Small intestine (tissue), 7 donors: ENCODE measurements at regions not wholly inside any gene's neighbourhood (a gene's known extent, or its start where the extent isn't known, plus 50 kb on each side); places are given as distances from the start of the nearest gene placed in this dataset.

Source experiments
- DNase-seq, 2 donors: peaks; one replicate each; pipeline versions ENCODE4 v3.0.0 to v3.0.0-alpha.2; 2013
- FAIRE-seq: peaks from 2 replicates; lab custom pipeline; 2012; peaks lifted over from hg19 to GRCh38; lab: Jason Lieb, UNC
- H3K27ac ChIP-seq, 3 donors: one replicate each; pipeline ENCODE4 v1.5.1; 2013; ENCODE audit warnings: low read length in 2 of 3, mild to moderate bottlenecking in 2 of 3, control low read depth in 1 of 3, inconsistent platforms in 1 of 3, low read depth in 1 of 3, moderate library complexity in 1 of 3
- H3K27me3 ChIP-seq, 3 donors: one replicate each; pipeline ENCODE4 v1.6.1; 2013; ENCODE audit warnings: low read length in 3 of 3, inconsistent platforms in 1 of 3; ENCODE audit not compliant: control insufficient read depth in 3 of 3, insufficient read depth in 3 of 3
- H3K36me3 ChIP-seq, 3 donors: one replicate each; pipeline ENCODE4 v1.6.1; 2013; ENCODE audit warnings: low read length in 3 of 3, inconsistent platforms in 1 of 3, low read depth in 1 of 3, mild to moderate bottlenecking in 1 of 3, moderate library complexity in 1 of 3; ENCODE audit not compliant: control insufficient read depth in 3 of 3, insufficient read depth in 2 of 3
- H3K4me1 ChIP-seq, 3 donors: one replicate each; pipeline ENCODE4 v1.6.1; 2013; ENCODE audit warnings: low read length in 2 of 3, inconsistent platforms in 1 of 3, low read depth in 1 of 3, mild to moderate bottlenecking in 1 of 3, moderate library complexity in 1 of 3; ENCODE audit not compliant: control insufficient read depth in 3 of 3, insufficient read depth in 2 of 3
- H3K4me3 ChIP-seq, 3 donors: one replicate each; pipeline ENCODE4 v1.5.1; 2013; ENCODE audit warnings: low read length in 3 of 3, control low read depth in 1 of 3, inconsistent platforms in 1 of 3, low read depth in 1 of 3, mild to moderate bottlenecking in 1 of 3, moderate library complexity in 1 of 3
- H3K9me3 ChIP-seq, 2 donors: one replicate each; pipeline ENCODE4 v1.6.1; 2013; ENCODE audit warnings: low read depth in 1 of 2, low read length in 1 of 2; ENCODE audit not compliant: control insufficient read depth in 2 of 2, insufficient read depth in 1 of 2
- WGBS, 3 donors: extraction: QIAGEN DNeasy Blood & Tissue Kit; methylation state at CpG; one replicate each; pipeline ENCODE4 v1.1.7; 2013; 5-methylcytosine and 5-hydroxymethylcytosine counted together
- donor health status: healthy with polysubstance abuse.
- donor health status: control.
- donor health status: control.
- donor health status: Bipolar disorder and iron deficiency.
- donor health status: healthy.

DNA sequence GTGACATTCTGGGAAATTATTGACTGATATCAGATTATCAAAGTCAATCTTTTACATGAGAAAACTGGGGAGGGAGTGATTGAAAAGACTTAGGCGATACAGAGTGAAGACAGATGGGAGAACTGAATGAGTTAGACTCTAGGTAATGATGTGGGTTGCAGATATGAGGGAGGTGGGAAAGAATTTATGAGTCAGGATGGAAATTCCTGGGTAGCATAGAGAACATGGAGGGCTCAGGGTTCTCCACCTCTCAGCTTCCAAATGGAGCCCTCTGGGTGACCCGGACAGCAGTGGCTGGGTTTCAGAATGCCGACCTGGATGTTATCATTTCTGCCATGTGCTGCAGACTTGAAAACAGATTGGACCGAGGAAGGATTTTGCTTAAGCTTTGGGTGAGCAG lies 75.4 kb upstream of the SHB start:
- Histone ChIP-seq H3K27me3 (peaks cover 0 to 9% (median 0%) of the 10 kb centered on the region in 3 donors), H3K4me1 (no peaks in the 10 kb centered on the region), H3K27ac (no peak overlapping the region), H3K9me3 (peaks cover 0 to 4% of the 10 kb centered on the region in 2 donors), H3K36me3 (no peaks in the 10 kb centered on the region), H3K4me3 (no peak overlapping the region)
- FAIRE-seq (no peak), DNase-seq (no peak)
- 38 to 65% (median 59%) methylated on average over 4 of the region's 4 CpGs for WGBS, 3 donors

DNA sequence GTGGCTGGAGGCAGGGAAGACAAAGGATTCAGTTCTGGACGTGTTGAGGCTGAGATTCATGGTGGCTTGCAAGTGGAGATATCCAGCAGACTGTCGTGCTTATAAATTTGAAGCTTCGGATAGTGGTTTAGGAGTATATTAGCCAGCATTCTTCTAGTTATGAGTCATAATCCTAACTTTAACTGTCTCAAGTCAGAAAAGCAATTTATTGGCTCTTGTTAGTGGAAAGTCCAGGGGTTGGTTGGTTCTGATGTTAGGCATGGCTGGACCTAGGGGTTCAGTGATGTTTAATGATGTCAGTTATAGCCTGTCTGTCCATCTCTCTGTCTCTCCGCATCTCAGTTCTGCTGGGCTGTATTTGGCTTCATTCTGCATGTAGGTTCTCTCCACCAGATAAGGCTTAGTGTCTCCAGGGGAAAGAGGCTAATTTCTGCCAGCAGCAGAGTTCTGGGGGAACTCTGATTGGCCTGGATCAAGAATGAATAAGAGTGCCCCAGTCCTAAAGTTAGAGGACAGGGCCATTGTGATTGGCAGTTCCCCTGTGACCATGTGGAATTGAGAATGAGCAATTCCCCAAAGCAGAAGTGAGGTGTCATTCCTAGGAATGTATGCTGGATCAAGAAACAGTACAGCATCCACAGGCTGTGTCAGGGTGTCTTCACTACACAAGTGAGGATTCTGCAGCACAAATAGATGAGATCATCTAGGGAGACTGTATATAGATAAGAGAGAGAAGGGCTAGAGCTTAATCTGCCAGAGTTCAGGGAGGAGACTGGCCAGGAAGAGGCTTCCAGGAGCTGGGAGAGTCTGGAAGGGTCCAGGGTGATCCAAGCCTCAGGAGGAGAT lies 72.9 kb upstream of the SHB start:
- no peak for DNase-seq
- Histone ChIP-seq H3K36me3 (no peaks in the 10 kb centered on the region), H3K4me3 (no peak overlapping the region), H3K27ac (no peak overlapping the region), H3K4me1 (no peaks in the 10 kb centered on the region), H3K9me3 (peaks cover 0 to 4% of the 10 kb centered on the region in 2 donors), H3K27me3 (peaks cover 0 to 9% (median 0%) of the 10 kb centered on the region in 3 donors)
- FAIRE-seq: no peak
- WGBS, 3 donors: 37 to 40% (median 38%) methylated on average over 4 of the region's 4 CpGs

- Histone ChIP-seq H3K27me3 (peaks cover 0 to 9% (median 0%) of the 10 kb centered on the region in 3 donors), H3K36me3 (no peaks in the 10 kb centered on the region), H3K4me1 (no peaks in the 10 kb centered on the region), H3K9me3 (no peaks in the 10 kb centered on the region), H3K4me3 (no peak overlapping the region), H3K27ac (no peak overlapping the region)
- FAIRE-seq (no peak), DNase-seq (no peak)
- WGBS, 3 donors: 53 to 61% (median 58%) methylated on average over 4 of the region's 4 CpGs
Observed at GRCh38 chr9:38138276-38138675, 69.2 kb upstream of the SHB start.

DNA sequence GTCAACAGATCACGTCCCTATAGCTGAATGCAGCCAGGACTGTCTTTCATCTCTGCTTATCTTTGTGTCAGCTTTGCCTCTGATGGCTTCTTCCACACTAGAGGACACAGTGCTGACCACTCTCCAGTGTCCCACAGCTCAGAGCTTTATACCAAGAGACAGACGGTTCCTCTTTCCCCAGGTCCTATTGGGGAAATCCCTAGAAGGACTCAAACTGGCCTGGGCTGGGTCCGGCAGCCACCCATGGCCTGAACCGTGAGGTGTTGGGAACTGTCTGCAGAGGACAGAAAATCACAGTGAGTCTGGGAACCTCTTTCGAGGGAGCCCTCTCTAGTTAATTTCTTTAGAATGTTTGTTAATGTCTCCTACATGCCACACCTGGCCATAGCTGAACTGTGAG lies 68.3 kb upstream of the SHB start:
- Histone ChIP-seq H3K4me3 (no peak overlapping the region), H3K36me3 (no peaks in the 10 kb centered on the region), H3K27ac (no peak overlapping the region), H3K27me3 (peaks cover 0 to 9% (median 0%) of the 10 kb centered on the region in 3 donors), H3K4me1 (no peaks in the 10 kb centered on the region), H3K9me3 (no peaks in the 10 kb centered on the region)
- FAIRE-seq: no peak
- DNase-seq: no peak
- 82 to 86% (median 84%) methylated on average over 5 of the region's 5 CpGs for WGBS, 3 donors

- no peaks in the 10 kb centered on the region for H3K4me1 ChIP-seq
- H3K36me3 ChIP-seq: no peaks in the 10 kb centered on the region
- FAIRE-seq (no peak), DNase-seq (no peak)
- 81 to 93% (median 82%) methylated on average over 2 of the region's 2 CpGs for WGBS, 3 donors
- H3K27me3 ChIP-seq: peaks cover 0 to 9% (median 0%) of the 10 kb centered on the region in 3 donors
- no peaks in the 10 kb centered on the region for H3K9me3 ChIP-seq
- H3K27ac ChIP-seq: no peak overlapping the region
- H3K4me3 ChIP-seq: no peak overlapping the region
Observed at GRCh38 chr9:38136386-38136785, 67.4 kb upstream of the SHB start.

- Histone ChIP-seq H3K9me3 (no peaks in the 10 kb centered on the region), H3K4me1 (peaks cover 0 to 5% (median 0%) of the 10 kb centered on the region in 3 donors), H3K27me3 (no peaks in the 10 kb centered on the region), H3K4me3 (no peak overlapping the region), H3K27ac (no peak overlapping the region), H3K36me3 (no peaks in the 10 kb centered on the region)
- WGBS, 3 donors: 86 to 90% (median 90%) methylated on average over 6 of the region's 6 CpGs
- FAIRE-seq: no peak
- DNase-seq: no peak
Observed at GRCh38 chr9:38134611-38135237, 65.7 kb upstream of the SHB start.

GRCh38 chr9:38133595-38133994 lies 64.6 kb upstream of the SHB start:
- no peak for DNase-seq
- FAIRE-seq: no peak
- H3K4me1 ChIP-seq: peaks cover 0 to 5% (median 0%) of the 10 kb centered on the region in 3 donors
- no peak overlapping the region for H3K27ac ChIP-seq
- no peaks in the 10 kb centered on the region for H3K36me3 ChIP-seq
- H3K27me3 ChIP-seq: peaks cover 0 to 2% (median 0%) of the 10 kb centered on the region in 3 donors
- no peaks in the 10 kb centered on the region for H3K9me3 ChIP-seq
- no peak overlapping the region for H3K4me3 ChIP-seq

DNA sequence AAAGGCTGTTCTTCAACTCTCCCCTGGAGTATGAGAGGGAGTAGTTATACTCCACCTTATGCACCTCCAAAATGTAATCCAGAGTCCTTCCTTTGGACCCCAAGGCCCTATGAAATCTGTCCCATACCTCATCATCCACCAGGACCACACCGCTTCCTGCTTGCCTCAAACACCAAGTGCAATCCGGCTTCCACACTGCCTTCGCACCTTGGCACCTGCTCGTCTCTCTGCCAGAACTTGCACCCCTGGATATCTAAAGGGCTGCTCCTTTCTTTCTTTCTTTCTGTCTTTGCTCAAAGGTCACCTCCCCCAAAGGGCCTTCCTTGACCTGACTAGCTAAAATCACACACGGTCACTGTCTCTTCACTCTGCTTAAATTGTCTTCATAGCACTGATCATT lies 63.9 kb upstream of the SHB start:
- FAIRE-seq: no peak
- H3K27ac ChIP-seq: no peak overlapping the region
- H3K36me3 ChIP-seq: no peaks in the 10 kb centered on the region
- H3K4me1 ChIP-seq: peaks cover 0 to 5% (median 0%) of the 10 kb centered on the region in 3 donors
- no peaks in the 10 kb centered on the region for H3K9me3 ChIP-seq
- H3K27me3 ChIP-seq: peaks cover 0 to 2% (median 0%) of the 10 kb centered on the region in 3 donors
- whole genome bisulfite sequencing, 3 donors: 66 to 78% (median 77%) methylated on average over 5 of the region's 5 CpGs
- no peak for DNase-seq
- H3K4me3 ChIP-seq: no peak overlapping the region
